Uterus (tissue), 3 donors: ENCODE measurements at regions not wholly inside any gene's neighbourhood (a gene's known extent, or its start where the extent isn't known, plus 50 kb on each side); places are given as distances from the start of the nearest gene placed in this dataset.

Source experiments
- DNase-seq, 2 donors: peaks; one replicate each; pipeline ENCODE4 v3.0.0-alpha.2; 2019 to 2020
- H3K27ac ChIP-seq, 2 donors: fragments of 200-600 bp; sonication (generic); 1 replicate in 1 of 2; 2 replicates in 1 of 2; pipeline ENCODE4 v1.5.1; 2016 to 2018
- H3K27me3 ChIP-seq, 2 donors: fragments of 200-600 bp; sonication (generic); one replicate each; pipeline ENCODE4 v1.5.1; 2018 to 2019; ENCODE audit warnings: control low read depth in 1 of 2
- H3K36me3 ChIP-seq, 2 donors: fragments of 200-600 bp; sonication (generic); one replicate each; pipeline ENCODE4 v1.5.1; 2019; ENCODE audit warnings: control low read depth in 1 of 2
- H3K4me1 ChIP-seq, 2 donors: fragments of 200-600 bp; sonication (generic); one replicate each; pipeline ENCODE4 v1.5.1; 2018 to 2019; ENCODE audit warnings: control low read depth in 1 of 2
- H3K4me3 ChIP-seq, 2 donors: fragments of 200-600 bp; sonication (generic); 1 replicate in 1 of 2; 2 replicates in 1 of 2; pipeline ENCODE4 v1.5.1; 2018 to 2019; ENCODE audit warnings: mild to moderate bottlenecking in 1 of 2
- H3K9me3 ChIP-seq, 2 donors: fragments of 200-600 bp; sonication (generic); one replicate each; pipeline ENCODE4 v1.5.1; 2019; ENCODE audit warnings: control low read depth in 1 of 2
- CTCF ChIP-seq, 4 experiments: fragments of 200-600 bp in 2 of 4; fragments of 450-650 bp in 2 of 4; sonication (generic) in 2 of 4; IDR thresholded peaks; one replicate each; pipeline ENCODE4 v1.5.1; 2016 to 2019; ENCODE audit warnings: antibody characterized with exemption in 4 of 4, mild to moderate bottlenecking in 2 of 4, moderate library complexity in 1 of 4
- POLR2A ChIP-seq, 2 donors: fragments of 450-650 bp; IDR thresholded peaks; one replicate each; pipeline ENCODE4 v1.6.1; 2016; ENCODE audit warnings: antibody characterized with exemption in 2 of 2, mild to moderate bottlenecking in 1 of 2, moderate library complexity in 1 of 2
- intact Hi-C: fragments of 100-400 bp; cut with DNase I; formaldehyde crosslinking; loops from one replicate; pipeline ENCODE4 v1.15.1; 2023; ENCODE audit warnings: low total_unique reads
- donor health status: DM: yes; HTN: yes; CAD: no.

- H3K4me3 ChIP-seq, result no peak overlapping the region
- no peak for DNase-seq
- no peaks in the 10 kb centered on the region for H3K9me3 ChIP-seq
- H3K36me3 ChIP-seq, result no peaks in the 10 kb centered on the region
- intact Hi-C loops, result no loop called here
- no peaks in the 10 kb centered on the region for H3K4me1 ChIP-seq
- TF ChIP-seq CTCF (IDR thresholded peaks at IDR 0.05), result no peak
- TF ChIP-seq POLR2A (IDR thresholded peaks at IDR 0.05), result no peak
- no peaks in the 10 kb centered on the region for H3K27me3 ChIP-seq
- H3K27ac ChIP-seq, result no peak overlapping the region
Measured at GRCh38 chr19:31943778-31944177, 401.6 kb upstream of the ZNF507 start.

GRCh38 chr19:31944326-31944725 is 401.1 kb upstream of the ZNF507 start:
- no peak for DNase-seq
- Histone ChIP-seq H3K36me3 (no peaks in the 10 kb centered on the region), H3K4me1 (no peaks in the 10 kb centered on the region), H3K4me3 (no peak overlapping the region), H3K27ac (no peak overlapping the region), H3K9me3 (no peaks in the 10 kb centered on the region), H3K27me3 (no peaks in the 10 kb centered on the region)
- TF ChIP-seq CTCF (IDR thresholded peaks at IDR 0.05) (no peak), POLR2A (IDR thresholded peaks at IDR 0.05) (no peak)
- intact Hi-C loops, result no loop called here

- TF ChIP-seq POLR2A (IDR thresholded peaks at IDR 0.05) (no peak), CTCF (IDR thresholded peaks at IDR 0.05) (no peak)
- no peak for DNase-seq
- H3K9me3 ChIP-seq, result no peaks in the 10 kb centered on the region
- no peaks in the 10 kb centered on the region for H3K4me1 ChIP-seq
- no peak overlapping the region for H3K27ac ChIP-seq
- no peaks in the 10 kb centered on the region for H3K36me3 ChIP-seq
- H3K4me3 ChIP-seq, result no peak overlapping the region
- H3K27me3 ChIP-seq, result no peaks in the 10 kb centered on the region
- intact Hi-C loops, result no loop called here
Measured at GRCh38 chr19:31946491-31946890, 398.9 kb upstream of the ZNF507 start.

- Histone ChIP-seq H3K36me3 (no peaks in the 10 kb centered on the region), H3K9me3 (no peaks in the 10 kb centered on the region), H3K4me3 (no peak overlapping the region), H3K27me3 (no peaks in the 10 kb centered on the region), H3K27ac (no peak overlapping the region), H3K4me1 (no peaks in the 10 kb centered on the region)
- DNase-seq, result no peak
- TF ChIP-seq POLR2A (IDR thresholded peaks at IDR 0.05), result no peak
- intact Hi-C loops, result no loop called here
Measured at GRCh38 chr19:31947436-31948115, 397.8 kb upstream of the ZNF507 start.

GRCh38 chr19:31952693-31953092 is 392.7 kb upstream of the ZNF507 start:
- Histone ChIP-seq H3K27me3 (no peaks in the 10 kb centered on the region), H3K4me1 (no peaks in the 10 kb centered on the region), H3K36me3 (no peaks in the 10 kb centered on the region), H3K4me3 (no peak overlapping the region), H3K9me3 (no peaks in the 10 kb centered on the region), H3K27ac (no peak overlapping the region)
- intact Hi-C loops, result no loop called here
- DNase-seq, result no peak
- TF ChIP-seq CTCF (IDR thresholded peaks at IDR 0.05) (no peak), POLR2A (IDR thresholded peaks at IDR 0.05) (no peak)

GRCh38 chr19:31955061-31955460 is 390.3 kb upstream of the ZNF507 start:
- Histone ChIP-seq H3K36me3 (no peaks in the 10 kb centered on the region), H3K9me3 (no peaks in the 10 kb centered on the region), H3K27ac (no peak overlapping the region), H3K4me1 (no peaks in the 10 kb centered on the region), H3K4me3 (no peak overlapping the region), H3K27me3 (no peaks in the 10 kb centered on the region)
- intact Hi-C loops, result no loop called here
- DNase-seq, result no peak
- TF ChIP-seq CTCF (IDR thresholded peaks at IDR 0.05) (no peak), POLR2A (IDR thresholded peaks at IDR 0.05) (no peak)
